Stimulated activated effector memory CD8-positive, alpha-beta T cell treated with anti-CD3 and anti-CD28 coated beads, Interleukin-12 subunit alpha, Interleukin-12 subunit beta, amount 100 ng/mL, for 72 hours (primary cell): ENCODE measurements at regions not wholly inside any gene's neighbourhood (a gene's known extent, or its start where the extent isn't known, plus 50 kb on each side); places are given as distances from the start of the nearest gene placed in this dataset.

Source experiments
- ATAC-seq: fragments of 150-1000 bp; cut with Tn5 transposase; 2 replicates; pipeline ENCODE4 v1.10.0; 2021
- DNase-seq, 2 donors: peaks; one replicate each; pipeline ENCODE4 v3.0.0; 2021 to 2022; ENCODE audit warnings: low spot score in 2 of 2
- H3K27ac Mint-ChIP-seq: one replicate; pipeline ENCODE4 v1.8.0; 2022; ENCODE audit warnings: mild to moderate bottlenecking, mixed read lengths
- H3K36me3 Mint-ChIP-seq: one replicate; pipeline ENCODE4 v1.8.0; 2022; ENCODE audit warnings: mild to moderate bottlenecking, mixed read lengths
- H3K4me1 Mint-ChIP-seq: one replicate; pipeline ENCODE4 v1.8.0; 2022; ENCODE audit warnings: mixed read lengths
- H3K4me3 Mint-ChIP-seq: one replicate; pipeline ENCODE4 v1.8.0; 2022; ENCODE audit warnings: mild to moderate bottlenecking, mixed read lengths
- H3K9me3 Mint-ChIP-seq: one replicate; pipeline ENCODE4 v1.8.0; 2022; ENCODE audit warnings: mixed read lengths

DNA sequence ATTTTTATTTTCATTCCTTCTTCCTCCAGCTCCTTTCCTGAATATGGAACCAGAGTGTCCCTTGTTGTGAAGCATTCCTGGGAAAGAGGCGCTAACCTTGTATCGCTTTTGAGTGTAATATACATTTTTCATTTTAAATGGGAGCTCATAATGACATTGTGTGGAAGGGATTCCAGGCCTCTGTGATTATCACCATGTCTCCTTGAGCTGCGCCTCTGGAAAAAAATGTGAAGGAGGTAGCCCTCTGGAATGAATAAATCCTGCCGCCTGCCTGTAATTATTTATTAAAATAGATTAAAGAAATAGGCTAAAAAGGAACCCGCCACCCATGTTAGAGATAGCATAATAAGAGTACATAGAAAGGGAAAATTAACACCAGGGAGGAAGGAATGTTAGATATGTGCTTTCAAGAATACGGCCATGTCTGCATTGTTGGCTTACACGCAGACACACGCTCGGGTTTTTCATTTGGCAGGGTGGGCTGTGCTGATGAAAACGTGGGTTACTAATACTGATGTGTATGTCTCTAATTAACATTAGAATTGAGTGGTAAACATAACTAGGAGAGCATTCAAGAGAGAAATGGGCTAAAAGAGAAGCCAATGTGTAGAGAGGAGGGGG is 138.5 kb downstream of the LINC00237 start:
- H3K27ac Mint-ChIP-seq = no peak overlapping the region
- H3K4me3 Mint-ChIP-seq = no peak overlapping the region
- ATAC-seq = no peak
- no peaks in the 10 kb centered on the region for H3K4me1 Mint-ChIP-seq
- no peak for DNase-seq
- H3K9me3 Mint-ChIP-seq = no peaks in the 10 kb centered on the region
- no peaks in the 10 kb centered on the region for H3K36me3 Mint-ChIP-seq

DNA sequence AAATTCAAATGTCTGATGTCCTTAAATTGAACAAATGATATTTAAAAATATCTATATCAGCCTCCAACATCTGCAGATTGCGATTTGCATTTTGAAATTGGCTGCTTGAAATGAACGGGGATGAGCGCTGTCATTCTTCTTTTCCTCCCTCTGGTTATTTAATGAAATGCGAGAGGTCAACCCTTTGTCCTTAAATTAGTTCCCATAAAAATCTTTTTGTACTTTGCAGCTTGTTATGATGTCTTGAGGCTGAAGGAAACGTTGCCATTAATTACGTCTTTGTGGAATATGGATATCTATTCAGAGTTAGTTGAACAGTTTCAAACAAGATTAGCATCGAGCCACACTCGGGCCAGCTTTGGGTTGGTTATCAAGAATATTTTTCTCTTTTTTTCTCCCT is 140.0 kb downstream of the LINC00237 start:
- no peak overlapping the region for H3K27ac Mint-ChIP-seq
- no peak overlapping the region for H3K4me3 Mint-ChIP-seq
- no peaks in the 10 kb centered on the region for H3K9me3 Mint-ChIP-seq
- H3K4me1 Mint-ChIP-seq = no peaks in the 10 kb centered on the region
- no peak for DNase-seq
- H3K36me3 Mint-ChIP-seq = no peaks in the 10 kb centered on the region
- no peak for ATAC-seq

DNA sequence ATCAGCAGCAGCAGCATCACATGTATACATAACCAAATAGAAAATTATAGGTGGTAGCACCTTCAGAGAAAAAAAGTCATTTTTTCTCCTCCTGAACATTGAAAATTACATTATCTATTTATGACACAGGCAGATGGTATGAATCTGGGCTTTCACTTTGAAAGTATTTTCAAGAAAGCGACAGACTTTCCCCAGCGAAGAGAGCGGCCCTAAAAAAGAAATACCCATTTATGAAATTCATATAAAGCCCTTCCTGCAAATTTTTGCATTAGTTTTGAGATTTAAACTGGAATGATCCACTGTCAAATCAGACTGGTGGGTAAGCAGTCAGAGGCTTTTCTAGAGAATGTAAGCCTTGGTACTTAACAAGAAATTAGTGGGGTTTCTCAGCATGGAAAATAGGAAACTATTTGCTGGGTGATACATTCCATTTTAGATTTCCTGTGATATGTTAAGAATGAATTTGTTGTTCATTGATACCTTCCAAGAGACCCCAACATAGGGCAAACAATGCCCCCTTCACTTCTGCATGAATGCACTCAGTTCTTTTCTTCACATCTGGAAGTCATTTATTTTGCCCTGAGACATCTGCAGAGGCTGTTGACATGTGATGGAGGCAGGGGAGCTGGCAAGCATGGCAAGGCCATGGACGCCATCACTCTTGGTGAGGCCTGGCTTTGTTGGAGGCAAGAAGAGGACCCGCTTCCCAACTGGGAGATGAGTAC is 147.0 kb downstream of the LINC00237 start:
- DNase-seq (no peak), ATAC-seq (no peak)
- H3K4me1 Mint-ChIP-seq = no peaks in the 10 kb centered on the region
- H3K36me3 Mint-ChIP-seq = no peaks in the 10 kb centered on the region
- H3K9me3 Mint-ChIP-seq = no peaks in the 10 kb centered on the region
- H3K4me3 Mint-ChIP-seq = no peak overlapping the region
- H3K27ac Mint-ChIP-seq = no peak overlapping the region

DNA sequence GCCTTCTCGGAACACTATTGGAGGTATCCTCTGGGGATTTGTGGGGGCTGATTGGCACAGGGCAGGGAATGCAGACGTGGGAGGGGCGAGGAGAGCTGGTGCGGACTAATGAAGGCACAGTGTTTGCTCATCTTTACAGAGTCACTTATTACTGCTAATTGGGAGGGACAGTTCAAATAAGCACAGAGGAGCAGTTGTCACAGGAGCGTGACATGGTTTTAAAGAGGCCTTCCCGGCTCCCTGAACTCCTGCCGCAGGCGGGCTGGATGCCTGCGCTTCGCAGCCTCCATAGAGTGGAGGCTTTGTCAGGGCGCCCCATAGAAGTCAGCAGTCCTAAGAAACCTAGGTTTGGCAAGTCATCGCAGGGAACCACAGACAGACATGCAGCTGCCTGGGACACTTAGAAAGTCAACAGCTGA is 149.6 kb downstream of the LINC00237 start:
- H3K27ac Mint-ChIP-seq = no peak overlapping the region
- H3K9me3 Mint-ChIP-seq = no peaks in the 10 kb centered on the region
- ATAC-seq (no peak), DNase-seq (no peak)
- no peak overlapping the region for H3K4me3 Mint-ChIP-seq
- no peaks in the 10 kb centered on the region for H3K36me3 Mint-ChIP-seq
- peaks cover 5% of the 10 kb centered on the region for H3K4me1 Mint-ChIP-seq

DNA sequence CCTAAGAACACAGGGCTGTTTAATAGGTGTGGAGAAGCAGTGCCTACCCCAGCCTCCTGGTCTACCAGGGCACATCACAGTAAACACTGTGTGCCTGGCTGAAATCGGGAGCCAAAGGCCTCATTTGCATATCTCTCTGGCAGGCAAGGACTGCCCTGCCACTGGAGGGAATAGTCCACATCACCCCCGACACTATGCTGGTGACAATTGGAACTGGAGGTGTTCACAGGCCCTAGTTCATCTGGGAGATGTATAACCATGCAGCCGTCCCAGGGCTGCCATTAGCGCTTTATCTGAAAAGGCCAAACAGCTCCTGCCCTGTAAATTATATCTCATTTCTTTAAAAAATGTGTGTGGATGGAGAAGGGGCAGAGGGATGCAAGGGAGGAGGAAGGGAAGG is 150.3 kb downstream of the LINC00237 start:
- H3K4me3 Mint-ChIP-seq = no peak overlapping the region
- H3K9me3 Mint-ChIP-seq = no peaks in the 10 kb centered on the region
- H3K36me3 Mint-ChIP-seq = no peaks in the 10 kb centered on the region
- no peak overlapping the region for H3K27ac Mint-ChIP-seq
- ATAC-seq = no peak
- no peak for DNase-seq
- peaks cover 5% of the 10 kb centered on the region for H3K4me1 Mint-ChIP-seq

DNA sequence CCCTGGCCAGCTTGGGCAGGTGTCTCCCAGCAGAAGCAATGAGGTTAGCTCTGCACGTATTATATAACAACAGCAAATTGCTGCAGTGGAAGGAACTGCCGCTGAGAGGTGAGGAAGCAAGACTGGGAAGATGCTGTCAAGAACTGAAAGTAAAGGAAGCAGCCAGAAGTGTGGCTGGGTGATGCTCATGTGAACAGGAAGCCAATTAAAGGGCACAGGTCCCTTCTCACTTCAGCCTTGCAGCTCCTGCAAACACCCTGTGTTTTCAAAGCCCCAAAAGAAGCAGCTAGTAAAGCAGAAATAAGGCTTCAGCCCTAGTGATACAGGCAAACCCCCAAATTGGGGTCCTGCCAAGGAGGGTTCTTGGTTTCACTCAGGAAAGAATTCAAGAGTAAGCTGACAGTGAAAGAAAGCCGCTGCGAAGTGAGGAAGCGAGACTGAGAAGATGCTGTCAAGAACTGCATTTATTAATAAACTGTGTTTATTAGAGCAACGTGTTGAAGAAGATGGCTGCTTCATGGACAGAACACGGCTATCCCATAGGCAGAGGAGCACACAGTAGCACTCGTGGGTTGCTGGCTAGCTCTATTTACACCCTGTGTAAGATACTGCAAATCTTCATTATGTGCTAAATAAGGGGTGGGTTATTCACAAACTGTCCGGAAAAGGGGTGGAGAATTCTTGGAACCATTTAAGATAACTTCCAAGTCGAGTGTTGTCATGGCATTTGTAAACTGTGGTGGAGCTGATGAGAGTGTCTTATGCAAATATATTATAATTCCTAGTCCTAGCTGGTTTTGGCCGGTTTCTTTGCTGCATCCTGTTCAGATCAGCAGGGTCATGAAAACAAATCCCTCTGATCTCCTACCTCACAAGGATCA is 152.2 kb downstream of the LINC00237 start:
- no peaks in the 10 kb centered on the region for H3K36me3 Mint-ChIP-seq
- H3K27ac Mint-ChIP-seq = no peak overlapping the region
- peaks cover 5% of the 10 kb centered on the region for H3K4me1 Mint-ChIP-seq
- H3K9me3 Mint-ChIP-seq = no peaks in the 10 kb centered on the region
- ATAC-seq (no peak), DNase-seq (no peak)
- H3K4me3 Mint-ChIP-seq = no peak overlapping the region

DNA sequence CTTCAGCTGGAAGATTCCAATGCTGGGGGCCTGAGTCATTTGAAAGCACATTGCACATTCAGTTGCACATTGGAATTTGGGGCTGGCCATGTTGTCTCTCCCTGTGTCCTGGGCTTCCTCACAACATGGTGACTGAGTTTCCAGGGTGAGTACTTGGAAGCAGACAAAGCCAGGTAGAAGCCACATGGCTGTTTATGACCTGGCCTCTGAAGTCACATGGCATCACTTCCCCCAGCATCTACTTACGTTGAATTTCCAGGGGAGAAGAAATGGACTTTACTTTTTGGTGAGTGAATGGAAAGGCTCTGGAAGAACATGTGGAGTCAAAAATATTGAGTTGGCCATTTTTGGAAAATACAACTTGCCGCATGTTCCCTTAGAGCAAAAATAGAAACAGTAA is 155.5 kb downstream of the LINC00237 start:
- DNase-seq (no peak), ATAC-seq (no peak)
- no peak overlapping the region for H3K4me3 Mint-ChIP-seq
- no peaks in the 10 kb centered on the region for H3K9me3 Mint-ChIP-seq
- no peaks in the 10 kb centered on the region for H3K36me3 Mint-ChIP-seq
- H3K4me1 Mint-ChIP-seq = peaks cover 5% of the 10 kb centered on the region
- no peak overlapping the region for H3K27ac Mint-ChIP-seq

DNA sequence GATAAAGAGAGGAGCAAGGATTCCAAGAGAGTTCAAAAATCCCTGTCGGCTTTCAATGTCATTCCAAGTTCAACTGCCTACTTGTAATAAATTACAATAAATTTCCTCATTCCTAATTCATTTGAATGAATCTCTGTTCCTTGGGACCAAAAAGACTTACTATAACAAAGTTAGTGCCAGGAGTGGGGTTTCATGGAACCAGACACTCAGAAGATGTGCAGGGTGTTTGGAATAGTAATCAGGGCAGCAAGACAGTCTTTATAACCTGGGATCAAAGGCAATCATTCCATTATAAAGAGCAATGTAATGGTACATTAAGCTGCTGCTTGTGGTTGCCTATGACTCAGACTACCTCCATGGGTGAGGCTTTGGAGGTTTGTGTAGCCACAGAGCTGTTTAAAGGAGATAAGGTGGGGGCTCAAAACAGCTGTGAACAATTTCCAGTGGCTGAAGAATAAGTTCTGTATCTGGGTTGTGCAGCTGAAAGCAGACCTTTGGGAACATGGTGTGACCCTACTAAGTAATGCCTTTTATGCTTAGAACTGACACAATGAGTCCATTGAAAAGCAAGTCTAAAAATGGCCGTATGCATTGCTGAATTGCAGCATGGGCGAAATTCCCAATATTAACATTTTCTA is 159.9 kb downstream of the LINC00237 start:
- H3K36me3 Mint-ChIP-seq = no peaks in the 10 kb centered on the region
- no peak overlapping the region for H3K4me3 Mint-ChIP-seq
- no peak for ATAC-seq
- no peak overlapping the region for H3K27ac Mint-ChIP-seq
- no peak for DNase-seq
- H3K9me3 Mint-ChIP-seq = no peaks in the 10 kb centered on the region
- no peaks in the 10 kb centered on the region for H3K4me1 Mint-ChIP-seq

DNA sequence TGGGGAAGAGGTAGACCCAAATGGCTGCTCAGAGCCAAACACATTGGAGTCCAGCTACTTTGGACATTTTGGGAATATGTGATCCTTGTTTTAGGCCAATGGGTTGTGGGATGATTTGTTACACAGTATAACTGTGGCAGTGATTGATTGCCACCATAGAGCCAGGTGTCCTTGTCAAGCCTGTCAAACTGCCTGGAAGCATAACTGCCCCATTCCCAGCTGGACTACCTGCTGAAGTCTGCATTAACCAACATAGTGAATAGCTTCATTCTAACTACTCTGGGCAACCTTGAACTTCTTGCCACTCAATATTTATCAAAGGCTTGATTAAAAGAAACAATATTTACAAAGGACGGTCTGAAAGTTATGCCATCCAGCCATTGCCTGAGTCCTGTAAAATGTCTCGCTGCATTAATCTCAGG is 164.7 kb downstream of the LINC00237 start:
- H3K36me3 Mint-ChIP-seq = no peaks in the 10 kb centered on the region
- no peaks in the 10 kb centered on the region for H3K9me3 Mint-ChIP-seq
- ATAC-seq = no peak
- no peak overlapping the region for H3K4me3 Mint-ChIP-seq
- no peaks in the 10 kb centered on the region for H3K4me1 Mint-ChIP-seq
- DNase-seq = no peak
- no peak overlapping the region for H3K27ac Mint-ChIP-seq

DNA sequence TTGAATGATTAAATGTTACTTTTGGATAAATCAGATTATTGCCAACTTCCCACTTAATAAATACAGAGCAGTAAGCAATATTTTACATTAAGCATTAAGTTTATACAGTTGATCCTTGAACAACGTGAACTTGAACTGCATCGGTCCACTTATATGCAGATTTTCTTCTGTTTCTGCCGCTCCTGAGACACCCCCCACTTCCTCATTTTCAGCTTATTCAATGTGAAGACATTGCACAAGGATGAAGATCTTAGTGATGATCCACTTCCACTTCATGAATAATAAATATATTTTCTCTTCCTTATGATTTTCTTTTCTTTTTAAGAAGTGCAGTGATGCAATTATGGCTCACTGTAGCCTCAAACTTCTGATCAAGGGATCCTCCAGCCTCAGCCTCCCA is 167.2 kb downstream of the LINC00237 start:
- no peak overlapping the region for H3K4me3 Mint-ChIP-seq

DNA sequence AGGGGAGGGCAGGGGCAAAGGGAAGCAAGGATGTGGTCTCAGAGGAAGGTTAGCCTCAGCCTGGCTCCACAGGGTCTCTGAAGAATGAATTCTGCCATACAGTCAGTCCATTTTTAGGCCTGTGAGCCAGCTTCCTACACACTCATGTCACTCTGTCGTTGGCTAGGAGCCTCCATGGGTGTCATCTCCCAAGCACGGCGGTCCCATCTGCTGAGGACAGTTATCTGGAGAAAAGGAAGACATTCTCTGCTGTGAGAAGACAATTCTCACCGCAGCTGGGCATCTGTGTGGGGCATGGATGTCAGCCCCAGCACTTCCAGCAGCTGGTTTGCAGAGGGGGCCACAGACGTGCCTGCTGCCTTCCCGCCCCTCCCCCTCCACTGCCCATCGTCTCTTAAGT is 167.6 kb downstream of the LINC00237 start:
- Mint-ChIP-seq H3K4me1 (no peaks in the 10 kb centered on the region), H3K4me3 (no peak overlapping the region), H3K36me3 (no peaks in the 10 kb centered on the region), H3K9me3 (no peaks in the 10 kb centered on the region), H3K27ac (no peak overlapping the region)
- DNase-seq (no peak), ATAC-seq (no peak)

More for the DNA sequence above, 167.2 kb downstream of the LINC00237 start:
- ATAC-seq (no peak), DNase-seq (no peak)
- Mint-ChIP-seq H3K36me3 (no peaks in the 10 kb centered on the region), H3K9me3 (no peaks in the 10 kb centered on the region), H3K4me1 (no peaks in the 10 kb centered on the region), H3K27ac (no peak overlapping the region)

DNA sequence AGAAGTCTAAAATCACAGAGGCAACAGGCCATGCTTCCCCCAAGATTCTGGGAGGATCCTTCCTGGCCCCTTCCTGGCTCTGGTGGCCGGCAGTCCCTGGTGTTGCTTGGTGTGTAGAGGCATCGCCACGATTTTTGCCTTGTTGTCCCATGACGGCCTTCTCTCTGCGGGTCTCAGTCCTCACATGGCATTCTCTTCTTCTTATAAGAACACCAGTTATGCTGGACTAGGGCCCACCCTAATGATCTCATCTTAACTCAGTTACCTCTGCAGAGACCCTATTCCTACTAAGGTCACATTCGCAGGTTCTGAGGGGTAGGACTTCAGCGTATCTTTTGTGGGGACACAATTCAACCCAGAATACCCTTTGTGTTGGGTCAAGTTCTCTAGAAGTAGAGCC is 168.0 kb downstream of the LINC00237 start:
- no peak overlapping the region for H3K27ac Mint-ChIP-seq
- no peaks in the 10 kb centered on the region for H3K9me3 Mint-ChIP-seq
- no peaks in the 10 kb centered on the region for H3K36me3 Mint-ChIP-seq
- no peak overlapping the region for H3K4me3 Mint-ChIP-seq
- no peaks in the 10 kb centered on the region for H3K4me1 Mint-ChIP-seq
- DNase-seq = no peak
- ATAC-seq = no peak

DNA sequence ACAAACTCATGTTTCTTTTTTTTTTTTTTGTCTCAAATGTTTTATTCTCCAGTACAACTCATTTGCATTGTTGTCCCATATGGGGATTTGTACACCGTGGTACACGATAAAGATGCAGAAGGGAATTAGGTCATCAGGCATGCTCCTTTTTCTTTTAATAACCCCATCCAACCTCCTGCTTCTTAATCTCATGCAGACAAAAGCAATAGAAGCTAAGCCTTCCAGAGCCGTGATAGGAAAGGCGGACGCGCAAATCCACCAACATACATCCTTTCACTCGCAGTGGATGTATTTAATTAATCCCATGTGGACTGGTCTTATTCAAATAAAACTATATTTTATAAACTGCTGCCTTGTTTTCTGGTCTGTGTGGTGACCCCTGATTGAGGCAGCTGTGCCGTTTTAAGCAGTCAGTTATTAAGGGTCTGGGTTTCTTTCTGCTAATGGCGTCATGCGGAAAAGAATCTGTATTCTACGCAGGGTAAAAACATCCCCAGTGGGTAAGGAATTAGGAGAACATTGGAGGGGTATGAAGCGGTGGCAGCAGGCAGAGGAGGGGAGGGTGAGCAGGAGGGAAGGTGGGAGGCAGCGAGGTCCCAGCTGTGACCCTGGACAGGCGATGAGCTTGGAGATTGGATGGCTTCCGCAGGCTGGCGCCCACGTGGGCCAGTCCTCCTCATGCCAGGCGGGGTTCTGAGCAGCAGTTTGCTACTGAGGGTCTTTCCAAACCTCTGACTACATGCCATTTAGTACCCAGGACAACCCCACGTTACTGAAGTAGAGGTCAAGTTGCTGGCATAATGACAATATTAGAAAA is 172.8 kb downstream of the LINC00237 start:
- H3K4me3 Mint-ChIP-seq = no peak overlapping the region
- H3K36me3 Mint-ChIP-seq = no peaks in the 10 kb centered on the region
- H3K4me1 Mint-ChIP-seq = no peaks in the 10 kb centered on the region
- ATAC-seq (no peak), DNase-seq (no peak)
- no peak overlapping the region for H3K27ac Mint-ChIP-seq
- H3K9me3 Mint-ChIP-seq = no peaks in the 10 kb centered on the region

DNA sequence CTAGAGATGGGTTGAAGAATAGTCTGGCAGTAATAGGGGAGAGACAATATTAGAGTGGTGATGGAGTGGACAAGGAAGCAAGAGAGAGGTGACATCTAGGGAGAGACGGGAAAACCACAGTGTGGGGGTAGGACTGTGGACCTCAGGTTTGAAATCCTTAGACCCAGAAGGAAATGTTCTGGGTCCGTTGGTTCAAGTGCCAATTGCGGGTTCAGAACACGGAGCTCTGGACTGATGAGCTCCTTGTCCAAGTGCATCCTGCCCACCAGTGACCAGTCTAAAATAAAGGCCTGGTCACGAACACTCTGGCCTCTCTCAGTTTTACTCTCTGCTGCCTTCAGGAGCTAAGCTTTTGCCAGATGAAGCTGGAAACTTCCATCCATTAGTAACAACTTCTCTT is 174.0 kb downstream of the LINC00237 start:
- no peaks in the 10 kb centered on the region for H3K4me1 Mint-ChIP-seq
- H3K4me3 Mint-ChIP-seq = no peak overlapping the region
- H3K36me3 Mint-ChIP-seq = no peaks in the 10 kb centered on the region
- DNase-seq (no peak), ATAC-seq (no peak)
- no peak overlapping the region for H3K27ac Mint-ChIP-seq
- H3K9me3 Mint-ChIP-seq = no peaks in the 10 kb centered on the region

DNA sequence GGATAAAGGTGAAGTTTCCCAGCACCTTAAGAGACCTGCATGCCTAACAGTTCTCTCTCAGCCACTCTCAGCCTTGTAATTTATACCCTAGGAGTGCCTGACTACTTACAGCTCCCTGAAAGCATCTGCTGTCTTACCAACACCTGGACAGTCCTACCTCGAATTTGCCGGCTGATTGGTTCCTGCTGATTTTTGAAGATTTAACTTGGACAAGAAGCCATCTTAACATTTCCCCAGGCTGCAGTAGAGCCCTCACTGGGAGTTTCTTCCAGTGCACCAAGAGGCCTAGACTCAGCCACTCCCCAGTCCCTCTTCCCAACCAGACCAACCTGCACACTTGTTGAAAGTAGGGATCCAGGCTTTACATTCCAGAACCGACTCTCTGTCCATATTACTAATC is 174.5 kb downstream of the LINC00237 start:
- no peaks in the 10 kb centered on the region for H3K9me3 Mint-ChIP-seq
- no peaks in the 10 kb centered on the region for H3K36me3 Mint-ChIP-seq
- ATAC-seq (no peak), DNase-seq (no peak)
- H3K4me3 Mint-ChIP-seq = no peak overlapping the region
- no peak overlapping the region for H3K27ac Mint-ChIP-seq
- H3K4me1 Mint-ChIP-seq = no peaks in the 10 kb centered on the region
